Activated CD4-positive, alpha-beta memory T cell treated with anti-CD3 and anti-CD28 coated beads for 36 hours (primary cell): ENCODE measurements at regions not wholly inside any gene's neighbourhood (a gene's known extent, or its start where the extent isn't known, plus 50 kb on each side); places are given as distances from the start of the nearest gene placed in this dataset.
"Not testable (repeated sequence)": the region's sequence is repeated elsewhere in the genome, so short reads cannot be mapped to it uniquely, and the experiment has no call there.

Experiments
- CTCF ChIA-PET: fragments of 350-600 bp; sonication (Branson Sonifier 250); formaldehyde crosslinking; loops from one replicate; lab custom pipeline; 2021; ENCODE audit warnings: antibody characterized with exemption, inconsistent platforms; lab: Charles Lee
- POLR2A ChIA-PET: fragments of 350-600 bp; sonication (Branson Sonifier 250); formaldehyde crosslinking; loops from one replicate; lab custom pipeline; 2021; ENCODE audit warnings: antibody characterized with exemption; lab: Charles Lee
- DNase-seq: peaks from one replicate; pipeline ENCODE4 v3.0.0-alpha.2; 2020
- H3K27ac Mint-ChIP-seq: one replicate; pipeline ENCODE4 v1.8.0; 2021; ENCODE audit warnings: mixed read lengths
- H3K27me3 Mint-ChIP-seq: one replicate; pipeline ENCODE4 v1.8.0; 2021; ENCODE audit warnings: mixed read lengths
- H3K36me3 Mint-ChIP-seq: one replicate; pipeline ENCODE4 v1.8.0; 2021; ENCODE audit warnings: mixed read lengths
- H3K4me1 Mint-ChIP-seq: one replicate; pipeline ENCODE4 v1.8.0; 2021; ENCODE audit warnings: low read depth, mixed read lengths
- H3K4me3 Mint-ChIP-seq: one replicate; pipeline ENCODE4 v1.8.0; 2021; ENCODE audit warnings: mild to moderate bottlenecking, mixed read lengths
- H3K9me3 Mint-ChIP-seq: one replicate; pipeline ENCODE4 v1.8.0; 2021; ENCODE audit warnings: mixed read lengths
- intact Hi-C: fragments of 100-400 bp; cut with micrococcal nuclease; formaldehyde crosslinking; loops from one replicate; pipeline ENCODE4 v1.15.1; 2023

GRCh38 chr16:29286796-29287195, 119.7 kb downstream of the NPIPB11 start:
- DNase-seq, intact Hi-C loops, H3K9me3 Mint-ChIP-seq, H3K4me3 Mint-ChIP-seq, POLR2A ChIA-PET, CTCF ChIA-PET, H3K27me3 Mint-ChIP-seq, H3K27ac Mint-ChIP-seq, H3K36me3 Mint-ChIP-seq: not testable (repeated sequence)
- H3K4me1 Mint-ChIP-seq, result peaks cover 23% of the 10 kb centered on the region

GRCh38 chr16:29286161-29286560, 120.3 kb downstream of the NPIPB11 start:
- peaks cover 22% of the 10 kb centered on the region for H3K4me1 Mint-ChIP-seq
- POLR2A ChIA-PET, DNase-seq, CTCF ChIA-PET, H3K27me3 Mint-ChIP-seq, intact Hi-C loops, H3K4me3 Mint-ChIP-seq, H3K9me3 Mint-ChIP-seq, H3K27ac Mint-ChIP-seq, H3K36me3 Mint-ChIP-seq: not testable (repeated sequence)

- H3K9me3 Mint-ChIP-seq, H3K36me3 Mint-ChIP-seq, CTCF ChIA-PET, POLR2A ChIA-PET, H3K27ac Mint-ChIP-seq, H3K27me3 Mint-ChIP-seq, intact Hi-C loops: not testable (repeated sequence)
- Mint-ChIP-seq H3K4me1 (peaks cover 15% of the 10 kb centered on the region), H3K4me3 (peak overlapping the region; percentile 26)
- DNase-seq, result peak; percentile 19
These were observed 121.2 kb downstream of the NPIPB11 start for GRCh38 chr16:29285151-29285885.

DNA sequence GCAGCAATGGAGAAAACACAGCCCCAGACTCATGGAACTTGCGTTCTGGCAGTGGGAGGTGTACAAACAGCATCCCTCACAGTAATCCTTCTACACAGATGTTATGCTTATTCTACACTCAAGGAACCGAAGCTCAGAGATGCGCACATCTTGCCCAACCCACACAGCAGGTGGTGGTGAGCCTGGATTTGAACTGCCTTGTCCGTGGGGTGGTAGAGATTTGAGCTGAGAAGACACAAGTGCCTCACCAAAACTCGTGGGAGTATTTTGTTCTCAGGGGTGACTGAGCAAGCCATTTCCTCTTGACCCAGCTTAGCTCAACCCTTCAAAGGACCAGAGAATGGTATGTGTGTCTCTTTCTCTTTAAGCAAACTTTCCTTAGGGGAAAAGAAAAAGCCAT, 121.8 kb downstream of the NPIPB11 start:
- H3K4me1 Mint-ChIP-seq, result peaks cover 15% of the 10 kb centered on the region
- H3K9me3 Mint-ChIP-seq, H3K27ac Mint-ChIP-seq, CTCF ChIA-PET, H3K27me3 Mint-ChIP-seq, H3K4me3 Mint-ChIP-seq, H3K36me3 Mint-ChIP-seq, POLR2A ChIA-PET, intact Hi-C loops: not testable (repeated sequence)
- peak; percentile 32 for DNase-seq

- peaks cover 15% of the 10 kb centered on the region for H3K4me1 Mint-ChIP-seq
- H3K27ac Mint-ChIP-seq, H3K27me3 Mint-ChIP-seq, POLR2A ChIA-PET, H3K36me3 Mint-ChIP-seq, CTCF ChIA-PET, intact Hi-C loops, DNase-seq, H3K4me3 Mint-ChIP-seq, H3K9me3 Mint-ChIP-seq: not testable (repeated sequence)
These were observed 122.4 kb downstream of the NPIPB11 start for GRCh38 chr16:29284159-29284558.

- CTCF ChIA-PET, H3K27ac Mint-ChIP-seq, intact Hi-C loops, H3K4me1 Mint-ChIP-seq, H3K36me3 Mint-ChIP-seq, DNase-seq, H3K9me3 Mint-ChIP-seq, H3K27me3 Mint-ChIP-seq, H3K4me3 Mint-ChIP-seq, POLR2A ChIA-PET: not testable (repeated sequence)
These were observed 128.2 kb downstream of the NPIPB11 start for GRCh38 chr16:29278097-29278871.

GRCh38 chr16:29276446-29276845, 130.1 kb downstream of the NPIPB11 start:
- H3K4me1 Mint-ChIP-seq, H3K27me3 Mint-ChIP-seq, POLR2A ChIA-PET, CTCF ChIA-PET, H3K27ac Mint-ChIP-seq, H3K36me3 Mint-ChIP-seq, H3K9me3 Mint-ChIP-seq, H3K4me3 Mint-ChIP-seq, intact Hi-C loops, DNase-seq: not testable (repeated sequence)

- H3K9me3 Mint-ChIP-seq, CTCF ChIA-PET, intact Hi-C loops, H3K27ac Mint-ChIP-seq, DNase-seq, H3K4me1 Mint-ChIP-seq, H3K27me3 Mint-ChIP-seq, POLR2A ChIA-PET, H3K36me3 Mint-ChIP-seq, H3K4me3 Mint-ChIP-seq: not testable (repeated sequence)
These were observed 132.2 kb downstream of the NPIPB11 start for GRCh38 chr16:29274055-29275035.

GRCh38 chr16:29273298-29274054, 133.0 kb downstream of the NPIPB11 start:
- H3K9me3 Mint-ChIP-seq, H3K27me3 Mint-ChIP-seq, CTCF ChIA-PET, H3K36me3 Mint-ChIP-seq, H3K4me1 Mint-ChIP-seq, intact Hi-C loops, H3K4me3 Mint-ChIP-seq, H3K27ac Mint-ChIP-seq, POLR2A ChIA-PET: not testable (repeated sequence)
- peak; percentile 29 for DNase-seq

DNA sequence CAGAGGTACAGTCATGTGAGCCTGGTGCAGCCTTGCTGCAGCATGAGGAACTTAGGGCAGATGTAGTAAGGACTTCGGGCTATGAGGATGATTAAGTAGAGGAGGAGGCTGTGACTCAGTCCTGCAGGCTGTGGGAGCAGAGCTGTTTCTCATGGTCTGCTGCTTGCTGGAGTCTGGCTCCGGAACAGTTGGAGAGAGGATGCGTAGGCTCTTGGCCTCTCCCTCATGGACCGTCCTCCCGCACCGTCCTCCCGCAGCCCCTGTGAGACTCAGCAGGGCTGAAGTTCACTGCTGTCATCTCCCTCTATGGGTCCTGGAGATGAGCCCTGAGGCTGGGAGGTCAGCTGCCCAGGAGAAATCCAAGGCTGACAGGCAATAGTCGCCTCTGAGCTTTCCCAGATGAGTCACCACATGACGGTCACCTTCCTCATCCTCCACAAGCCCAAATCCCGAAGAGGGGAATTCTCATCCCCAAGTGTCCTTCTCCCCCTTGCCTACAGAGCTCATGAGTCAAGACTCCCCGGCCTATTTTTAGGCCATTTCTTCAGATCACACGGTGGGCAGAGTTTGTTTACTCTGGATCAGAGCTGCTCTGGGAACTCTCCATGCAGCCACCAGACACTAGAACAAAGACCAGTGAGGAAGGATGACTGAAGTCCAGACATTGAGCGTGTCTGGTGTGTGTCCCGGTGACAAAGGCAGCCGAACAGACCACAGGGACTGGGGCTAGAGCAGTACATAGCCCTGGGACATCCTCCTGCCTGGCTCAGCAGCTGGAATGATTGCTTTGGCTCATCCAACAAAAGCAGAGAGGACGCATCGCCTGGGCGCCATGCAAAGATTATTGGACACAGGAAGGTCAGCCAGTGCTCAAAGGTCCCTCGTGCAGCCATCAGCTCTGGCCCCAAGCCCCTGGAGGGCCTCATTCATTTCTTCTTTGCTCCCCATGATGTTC, 134.5 kb downstream of the NPIPB11 start:
- CTCF ChIA-PET, intact Hi-C loops, DNase-seq, H3K27me3 Mint-ChIP-seq, H3K27ac Mint-ChIP-seq, H3K4me3 Mint-ChIP-seq, POLR2A ChIA-PET, H3K9me3 Mint-ChIP-seq, H3K36me3 Mint-ChIP-seq, H3K4me1 Mint-ChIP-seq: not testable (repeated sequence)

DNA sequence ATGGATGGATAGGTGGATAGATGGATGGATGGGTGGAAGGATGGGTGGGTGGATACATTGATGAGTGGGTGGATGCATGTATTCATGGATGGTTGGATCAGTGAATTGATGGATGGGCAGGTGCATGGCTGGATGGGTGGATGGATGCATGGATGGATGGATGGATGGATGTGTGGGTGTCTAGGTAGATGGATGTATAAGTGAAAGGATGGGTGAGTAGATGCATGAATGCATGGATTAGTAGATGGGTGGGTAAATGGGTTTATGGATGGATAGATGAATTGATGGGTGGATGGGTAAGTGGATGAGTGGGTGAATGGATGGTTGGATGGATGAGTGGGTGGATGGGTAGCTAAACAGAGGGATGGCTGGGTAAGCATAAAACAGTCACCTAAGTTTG, 135.6 kb downstream of the NPIPB11 start:
- DNase-seq, H3K36me3 Mint-ChIP-seq, H3K27ac Mint-ChIP-seq, H3K4me3 Mint-ChIP-seq, POLR2A ChIA-PET, H3K9me3 Mint-ChIP-seq, CTCF ChIA-PET, H3K4me1 Mint-ChIP-seq, H3K27me3 Mint-ChIP-seq, intact Hi-C loops: not testable (repeated sequence)
